H9 (cell line): ENCODE measurements at regions not wholly inside any gene's neighbourhood (a gene's known extent, or its start where the extent isn't known, plus 50 kb on each side); places are given as distances from the start of the nearest gene placed in this dataset.

ENCODE experiments used
- DNase-seq: peaks from one replicate; pipeline ENCODE4 v3.0.0-alpha.2; 2017
- H2AFZ ChIP-seq: one replicate; pipeline ENCODE4 v1.6.1; 2013; ENCODE audit warnings: mild to moderate bottlenecking, low read length, control low read depth, moderate library complexity
- H2AK5ac ChIP-seq: 2 replicates; pipeline ENCODE4 v1.6.1; 2013; ENCODE audit warnings: low read length, control low read depth, mixed read lengths; ENCODE audit not compliant: insufficient read length
- H2BK120ac ChIP-seq: one replicate; pipeline ENCODE4 v1.6.1; 2013; ENCODE audit warnings: low read depth, mild to moderate bottlenecking, low read length, control low read depth, inconsistent platforms; ENCODE audit not compliant: poor library complexity, severe bottlenecking
- H2BK12ac ChIP-seq: 2 replicates; pipeline ENCODE4 v1.6.1; 2013; ENCODE audit warnings: low read length, control low read depth, mixed read lengths, low read depth; ENCODE audit not compliant: insufficient read length
- H2BK15ac ChIP-seq: 2 replicates; pipeline ENCODE4 v1.6.1; 2013; ENCODE audit warnings: low read depth, low read length, control low read depth
- H2BK20ac ChIP-seq: one replicate; pipeline ENCODE4 v1.6.1; 2013; ENCODE audit warnings: low read depth, mild to moderate bottlenecking, low read length, control low read depth, inconsistent platforms; ENCODE audit not compliant: poor library complexity, severe bottlenecking
- H2BK5ac ChIP-seq: 2 replicates; pipeline ENCODE4 v1.6.1; 2013; ENCODE audit warnings: low read length, control low read depth, mixed read lengths; ENCODE audit not compliant: insufficient read length
- H3K14ac ChIP-seq: 2 replicates; pipeline ENCODE4 v1.6.1; 2013; ENCODE audit warnings: low read length, control low read depth; ENCODE audit not compliant: insufficient read depth
- H3K18ac ChIP-seq: 2 replicates; pipeline ENCODE4 v1.6.1; 2013; ENCODE audit warnings: low read depth, mild to moderate bottlenecking, mixed read lengths, low read length, control low read depth; ENCODE audit not compliant: insufficient read length
- H3K23ac ChIP-seq: 2 replicates; pipeline ENCODE4 v1.6.1; 2013; ENCODE audit warnings: low read length, control low read depth, mixed read lengths, low read depth; ENCODE audit not compliant: insufficient read length
- H3K23me2 ChIP-seq: 2 replicates; pipeline ENCODE4 v1.6.1; 2013; ENCODE audit warnings: low read depth, mild to moderate bottlenecking, mixed read lengths, low read length, control low read depth; ENCODE audit not compliant: insufficient read length, poor library complexity, severe bottlenecking
- H3K27ac ChIP-seq: 2 replicates; pipeline ENCODE4 v1.5.1; 2013; ENCODE audit warnings: low read length, control low read depth, mixed read lengths, low read depth; ENCODE audit not compliant: insufficient read length
- H3K27me3 ChIP-seq: 2 replicates; pipeline ENCODE4 v1.6.1; 2013; ENCODE audit warnings: low read length, control low read depth, inconsistent platforms; ENCODE audit not compliant: insufficient read depth
- H3K4ac ChIP-seq: 2 replicates; pipeline ENCODE4 v1.6.1; 2013; ENCODE audit warnings: low read depth, mild to moderate bottlenecking, control low read depth, inconsistent platforms, low read length, moderate library complexity
- H3K4me1 ChIP-seq: 2 replicates; pipeline ENCODE4 v1.6.1; 2013; ENCODE audit warnings: low read length, control low read depth, inconsistent platforms; ENCODE audit not compliant: insufficient read depth
- H3K4me2 ChIP-seq: 2 replicates; pipeline ENCODE4 v1.6.1; 2013; ENCODE audit warnings: low read length, control low read depth, mixed read lengths; ENCODE audit not compliant: insufficient read length, insufficient read depth
- H3K56ac ChIP-seq: 2 replicates; pipeline ENCODE4 v1.6.1; 2013; ENCODE audit warnings: low read depth, mild to moderate bottlenecking, mixed read lengths, low read length, control low read depth; ENCODE audit not compliant: insufficient read length
- H3K79me1 ChIP-seq: 2 replicates; pipeline ENCODE4 v1.6.1; 2013; ENCODE audit warnings: low read depth, mild to moderate bottlenecking, moderate library complexity, low read length, control low read depth, inconsistent platforms; ENCODE audit not compliant: insufficient read depth, poor library complexity, severe bottlenecking
- H3K79me2 ChIP-seq: 2 replicates; pipeline ENCODE4 v1.6.1; 2013; ENCODE audit warnings: low read length, control low read depth, inconsistent platforms; ENCODE audit not compliant: insufficient read depth
- H3K9ac ChIP-seq: 2 replicates; pipeline ENCODE4 v1.6.1; 2013; ENCODE audit warnings: low read length, control low read depth, mixed read lengths; ENCODE audit not compliant: insufficient read length; ENCODE audit errors: extremely low read depth
- H3K9me3 ChIP-seq: one replicate; pipeline ENCODE4 v1.6.1; 2013; ENCODE audit warnings: low read depth, low read length, inconsistent platforms; ENCODE audit not compliant: control insufficient read depth
- H3T11ph ChIP-seq: one replicate; pipeline ENCODE4 v1.6.1; 2013; ENCODE audit warnings: mild to moderate bottlenecking, low read length, control low read depth, inconsistent platforms
- H4K20me1 ChIP-seq: one replicate; pipeline ENCODE4 v1.6.1; 2013; ENCODE audit not compliant: control insufficient read depth, insufficient read length, insufficient read depth
- H4K5ac ChIP-seq: 2 replicates; pipeline ENCODE4 v1.6.1; 2013; ENCODE audit warnings: low read depth, mild to moderate bottlenecking, mixed read lengths, low read length, control low read depth; ENCODE audit not compliant: insufficient read length
- H4K8ac ChIP-seq: replicated peaks from 2 replicates; pipeline ENCODE4 v1.6.1; 2013; ENCODE audit warnings: low read length, control low read depth, mixed read lengths, low read depth; ENCODE audit not compliant: insufficient read length
- H4K91ac ChIP-seq: 2 replicates; pipeline ENCODE4 v1.6.1; 2013; ENCODE audit warnings: low read depth, mild to moderate bottlenecking, moderate library complexity, mixed read lengths, low read length, control low read depth; ENCODE audit not compliant: insufficient read length
- H3K27ac Mint-ChIP-seq, 3 experiments: 2 replicates in 2 of 3; 3 replicates in 1 of 3; pipeline ENCODE4 v1.8.0; 2020 to 2021; ENCODE audit warnings: mixed read lengths in 3 of 3, mild to moderate bottlenecking in 1 of 3, moderate library complexity in 1 of 3
- H3K27me3 Mint-ChIP-seq: 2 replicates; pipeline ENCODE4 v1.8.0; 2021; ENCODE audit warnings: low read depth, mild to moderate bottlenecking, moderate library complexity, mixed read lengths
- H3K36me3 Mint-ChIP-seq, 3 experiments: 2 replicates in 2 of 3; 3 replicates in 1 of 3; pipeline ENCODE4 v1.8.0; 2020 to 2021; ENCODE audit warnings: low read depth in 3 of 3, mixed read lengths in 3 of 3; ENCODE audit not compliant: insufficient read depth in 1 of 3
- H3K4me1 Mint-ChIP-seq, 2 experiments: 2 replicates each; pipeline ENCODE4 v1.8.0; 2020; ENCODE audit warnings: mixed read lengths in 2 of 2
- H3K4me3 Mint-ChIP-seq, 2 experiments: 2 replicates in 1 of 2; 3 replicates in 1 of 2; pipeline ENCODE4 v1.8.0; 2020 to 2021; ENCODE audit warnings: mild to moderate bottlenecking in 2 of 2, mixed read lengths in 2 of 2, moderate library complexity in 1 of 2
- H3K9me3 Mint-ChIP-seq, 2 experiments: 2 replicates in 1 of 2; 3 replicates in 1 of 2; pipeline ENCODE4 v1.8.0; 2020; ENCODE audit warnings: mild to moderate bottlenecking in 2 of 2, mixed read lengths in 2 of 2, moderate library complexity in 1 of 2
- WGBS: extraction: QIAGEN DNeasy Blood & Tissue Kit; methylation state at CpG from one replicate; pipeline ENCODE4 v1.1.7; 2013; ENCODE audit warnings: missing lambda C conversion rate, low lambda C conversion rate, mixed read lengths; ENCODE audit not compliant: insufficient read length; ENCODE audit errors: extremely low coverage; 5-methylcytosine and 5-hydroxymethylcytosine counted together
- TF ChIP-seq, protein P1 (sequence below): fragments of 200-600 bp; sonication (generic); conservative IDR thresholded peaks from 3 replicates; pipeline ENCODE4 v1.8.0; 2021; ENCODE audit warnings: antibody characterized with exemption, mild to moderate bottlenecking

- no peak for DNase-seq
- H3K27me3 Mint-ChIP-seq: peaks cover 35% of the 10 kb centered on the region
Observed at GRCh38 chr5:1707467-1707866, 92.2 kb downstream of the MRPL36 start.

More at GRCh38 chr5:1707467-1707866, 92.2 kb downstream of the MRPL36 start:
- H4K5ac ChIP-seq: no peak overlapping the region
- no CpG with 5 or more reads among the region's 10 CpGs for WGBS
- H3K23ac ChIP-seq: no peak overlapping the region
- TF ChIP-seq, protein P1, sequence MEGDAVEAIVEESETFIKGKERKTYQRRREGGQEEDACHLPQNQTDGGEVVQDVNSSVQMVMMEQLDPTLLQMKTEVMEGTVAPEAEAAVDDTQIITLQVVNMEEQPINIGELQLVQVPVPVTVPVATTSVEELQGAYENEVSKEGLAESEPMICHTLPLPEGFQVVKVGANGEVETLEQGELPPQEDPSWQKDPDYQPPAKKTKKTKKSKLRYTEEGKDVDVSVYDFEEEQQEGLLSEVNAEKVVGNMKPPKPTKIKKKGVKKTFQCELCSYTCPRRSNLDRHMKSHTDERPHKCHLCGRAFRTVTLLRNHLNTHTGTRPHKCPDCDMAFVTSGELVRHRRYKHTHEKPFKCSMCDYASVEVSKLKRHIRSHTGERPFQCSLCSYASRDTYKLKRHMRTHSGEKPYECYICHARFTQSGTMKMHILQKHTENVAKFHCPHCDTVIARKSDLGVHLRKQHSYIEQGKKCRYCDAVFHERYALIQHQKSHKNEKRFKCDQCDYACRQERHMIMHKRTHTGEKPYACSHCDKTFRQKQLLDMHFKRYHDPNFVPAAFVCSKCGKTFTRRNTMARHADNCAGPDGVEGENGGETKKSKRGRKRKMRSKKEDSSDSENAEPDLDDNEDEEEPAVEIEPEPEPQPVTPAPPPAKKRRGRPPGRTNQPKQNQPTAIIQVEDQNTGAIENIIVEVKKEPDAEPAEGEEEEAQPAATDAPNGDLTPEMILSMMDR: no peak
- no peak overlapping the region for H4K8ac ChIP-seq
- H3K79me2 ChIP-seq: no peaks in the 10 kb centered on the region
- no peak overlapping the region for H4K91ac ChIP-seq
- no peaks in the 10 kb centered on the region for H4K20me1 ChIP-seq
- H3K36me3 Mint-ChIP-seq: peaks cover 0 to 4% (median 0%) of the 10 kb centered on the region in 3 experiments; a peak in 2 of 7 replicates
- H3K4me3 Mint-ChIP-seq: no peak overlapping the region
- H3T11ph ChIP-seq: no peak overlapping the region
- no peaks in the 10 kb centered on the region; the same call in 1 of the 2 replicates for H3K4me1 ChIP-seq
- H2AK5ac ChIP-seq: no peak overlapping the region
- H3K9ac ChIP-seq: no peak overlapping the region
- no peak overlapping the region for H2BK5ac ChIP-seq
- no peak overlapping the region for H3K56ac ChIP-seq
- no peak overlapping the region for H3K18ac ChIP-seq
- H2BK15ac ChIP-seq: no peak overlapping the region
- no peaks in the 10 kb centered on the region for H3K23me2 ChIP-seq
- H2AFZ ChIP-seq: no peak overlapping the region
- H3K4me2 ChIP-seq: no peak overlapping the region
- no peak overlapping the region for H3K4ac ChIP-seq
- H3K9me3 Mint-ChIP-seq: no peaks in the 10 kb centered on the region; a peak in 1 of 5 replicates
- no peaks in the 10 kb centered on the region; the same call in 1 of the 2 replicates for H3K27me3 ChIP-seq
- no peak overlapping the region for H3K27ac ChIP-seq
- no peak overlapping the region for H2BK120ac ChIP-seq
- no peaks in the 10 kb centered on the region for H3K79me1 ChIP-seq
- no peak overlapping the region for H3K14ac ChIP-seq
- no peak overlapping the region for H2BK20ac ChIP-seq
- H3K9me3 ChIP-seq: no peaks in the 10 kb centered on the region
- H3K27ac Mint-ChIP-seq: no peak overlapping the region
- no peak overlapping the region for H2BK12ac ChIP-seq
- peaks cover 20 to 23% of the 10 kb centered on the region in 2 experiments for H3K4me1 Mint-ChIP-seq
